Ishikawa (cell line): ENCODE measurements at regions not wholly inside any gene's neighbourhood (a gene's known extent, or its start where the extent isn't known, plus 50 kb on each side); places are given as distances from the start of the nearest gene placed in this dataset.

ENCODE experiments used
- CEBPB ChIP-seq: IDR thresholded peaks from 2 replicates; pipeline ENCODE4 v1.6.1; 2012
- CREB1 ChIP-seq: IDR thresholded peaks from 2 replicates; pipeline ENCODE4 v1.6.1; 2012; ENCODE audit warnings: low read depth
- EGR1 ChIP-seq: IDR thresholded peaks from 2 replicates; pipeline ENCODE4 v1.6.1; 2012
- EP300 ChIP-seq: IDR thresholded peaks from 2 replicates; pipeline ENCODE4 v1.6.1; 2012; ENCODE audit warnings: borderline replicate concordance
- FOXM1 ChIP-seq: IDR thresholded peaks from 2 replicates; pipeline ENCODE4 v1.6.1; 2012; ENCODE audit warnings: low read depth, borderline replicate concordance
- MAX ChIP-seq: IDR thresholded peaks from 2 replicates; pipeline ENCODE4 v1.6.1; 2012
- NFIC ChIP-seq: IDR thresholded peaks from 2 replicates; pipeline ENCODE4 v1.6.1; 2012
- RAD21 ChIP-seq: IDR thresholded peaks from 2 replicates; pipeline ENCODE4 v1.6.1; 2012; ENCODE audit warnings: low read depth
- REST ChIP-seq: IDR thresholded peaks from 2 replicates; pipeline ENCODE4 v1.6.1; 2012; ENCODE audit warnings: low read depth, mild to moderate bottlenecking
- TAF1 ChIP-seq: IDR thresholded peaks from 2 replicates; pipeline ENCODE4 v1.6.1; 2012; ENCODE audit warnings: low read depth, mild to moderate bottlenecking
- TCF12 ChIP-seq: IDR thresholded peaks from 2 replicates; pipeline ENCODE4 v1.6.1; 2012; ENCODE audit warnings: low read depth
- TEAD4 ChIP-seq: IDR thresholded peaks from 2 replicates; pipeline ENCODE4 v1.6.1; 2012
- USF1 ChIP-seq: IDR thresholded peaks from 2 replicates; pipeline ENCODE4 v1.6.1; 2012
- YY1 ChIP-seq: IDR thresholded peaks from 2 replicates; pipeline ENCODE4 v1.6.1; 2012; ENCODE audit warnings: low read depth
- ZBTB7A ChIP-seq: IDR thresholded peaks from 2 replicates; pipeline ENCODE4 v1.6.1; 2012; ENCODE audit warnings: low read depth

GRCh38 chr19:30208436-30209060 lies 163.6 kb upstream of the ZNF536 start:
- no peak for TF ChIP-seq REST
- no peak for TF ChIP-seq TEAD4
- no peak for TF ChIP-seq USF1
- no peak for TF ChIP-seq EP300
- no peak for TF ChIP-seq EGR1
- TF ChIP-seq CEBPB, result no peak
- TF ChIP-seq RAD21, result no peak
- no peak for TF ChIP-seq TCF12
- TF ChIP-seq FOXM1, result no peak
- no peak for TF ChIP-seq MAX
- TF ChIP-seq ZBTB7A, result no peak
- TF ChIP-seq TAF1, result no peak
- TF ChIP-seq CREB1, result no peak

- TF ChIP-seq RAD21, result no peak
- TF ChIP-seq REST, result no peak
- TF ChIP-seq CEBPB, result no peak
- TF ChIP-seq FOXM1, result no peak
- no peak for TF ChIP-seq USF1
- TF ChIP-seq MAX, result no peak
- TF ChIP-seq TAF1, result no peak
- no peak for TF ChIP-seq EP300
- no peak for TF ChIP-seq ZBTB7A
- TF ChIP-seq NFIC, result no peak
- TF ChIP-seq TCF12, result no peak
- no peak for TF ChIP-seq TEAD4
Observed at GRCh38 chr19:30209617-30210600, 162.3 kb upstream of the ZNF536 start.

GRCh38 chr19:30212574-30212973 lies 159.6 kb upstream of the ZNF536 start:
- TF ChIP-seq REST, result no peak
- no peak for TF ChIP-seq ZBTB7A
- no peak for TF ChIP-seq USF1
- no peak for TF ChIP-seq EP300
- no peak for TF ChIP-seq MAX
- TF ChIP-seq FOXM1, result no peak
- no peak for TF ChIP-seq TEAD4
- no peak for TF ChIP-seq YY1

- TF ChIP-seq EGR1, result no peak
Observed at GRCh38 chr19:30214651-30215051, 157.5 kb upstream of the ZNF536 start.
